Ascending aorta (tissue), 2 donors: ENCODE measurements at regions not wholly inside any gene's neighbourhood (a gene's known extent, or its start where the extent isn't known, plus 50 kb on each side); places are given as distances from the start of the nearest gene placed in this dataset.

Source experiments
- DNase-seq, 2 donors: peaks; one replicate each; pipeline ENCODE4 v3.0.0-alpha.2; 2019; ENCODE audit warnings: low spot score in 2 of 2
- H3K27ac ChIP-seq, 2 donors: fragments of 200-600 bp; sonication (generic); one replicate each; pipeline ENCODE4 v1.5.1; 2016 to 2017; ENCODE audit warnings: mild to moderate bottlenecking in 1 of 2
- H3K27me3 ChIP-seq: fragments of 200-600 bp; sonication (generic); one replicate; pipeline ENCODE4 v1.5.1; 2017
- H3K36me3 ChIP-seq, 2 donors: fragments of 200-600 bp; sonication (generic); one replicate each; pipeline ENCODE4 v1.5.1; 2016
- H3K4me1 ChIP-seq, 2 donors: fragments of 200-600 bp; sonication (generic); one replicate each; pipeline ENCODE4 v1.5.1; 2016 to 2017; ENCODE audit warnings: mild to moderate bottlenecking in 1 of 2
- H3K4me3 ChIP-seq, 2 donors: fragments of 200-600 bp; sonication (generic); one replicate each; pipeline ENCODE4 v1.5.1; 2016 to 2017; ENCODE audit warnings: mild to moderate bottlenecking in 1 of 2
- H3K9me3 ChIP-seq, 2 donors: fragments of 200-600 bp; sonication (generic); one replicate each; pipeline ENCODE4 v1.5.1; 2016
- intact Hi-C: fragments of 100-400 bp; cut with DNase I; formaldehyde crosslinking; loops from one replicate; pipeline ENCODE4 v1.15.1; 2023
- TF ChIP-seq, protein P1 (sequence below), 3 experiments: fragments of 200-600 bp in 2 of 3; fragments of 450-650 bp in 1 of 3; sonication (generic) in 2 of 3; IDR thresholded peaks; one replicate each; pipeline ENCODE4 v1.5.1; 2016 to 2019; ENCODE audit warnings: antibody characterized with exemption in 3 of 3, mild to moderate bottlenecking in 1 of 3, moderate library complexity in 1 of 3

DNA sequence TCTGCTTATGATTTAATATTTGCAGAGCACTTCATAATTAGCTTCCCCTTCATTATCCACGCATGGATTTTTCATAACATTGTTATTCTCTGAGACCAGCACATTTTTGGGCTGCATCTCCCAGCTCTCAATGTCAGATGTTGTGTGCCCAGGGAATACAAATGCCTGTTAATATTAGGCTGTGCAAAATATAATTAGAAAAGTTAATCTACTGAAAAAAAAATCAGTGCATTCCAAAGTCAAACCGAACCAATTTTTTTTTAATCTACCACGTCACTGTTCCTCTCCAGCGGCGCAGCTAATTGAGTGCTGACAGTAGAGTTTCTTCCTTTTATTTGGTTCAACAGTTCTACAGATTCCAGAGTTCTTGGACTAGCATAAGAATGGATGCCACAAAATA lies 191.0 kb upstream of the RGS6 start:
- H3K36me3 ChIP-seq, result peaks cover 9 to 26% of the 10 kb centered on the region in 2 donors
- intact Hi-C loops, result no loop called here
- H3K4me1 ChIP-seq, result no peaks in the 10 kb centered on the region
- no peaks in the 10 kb centered on the region for H3K27me3 ChIP-seq
- H3K27ac ChIP-seq, result no peak overlapping the region
- DNase-seq, result no peak
- TF ChIP-seq, protein P1, sequence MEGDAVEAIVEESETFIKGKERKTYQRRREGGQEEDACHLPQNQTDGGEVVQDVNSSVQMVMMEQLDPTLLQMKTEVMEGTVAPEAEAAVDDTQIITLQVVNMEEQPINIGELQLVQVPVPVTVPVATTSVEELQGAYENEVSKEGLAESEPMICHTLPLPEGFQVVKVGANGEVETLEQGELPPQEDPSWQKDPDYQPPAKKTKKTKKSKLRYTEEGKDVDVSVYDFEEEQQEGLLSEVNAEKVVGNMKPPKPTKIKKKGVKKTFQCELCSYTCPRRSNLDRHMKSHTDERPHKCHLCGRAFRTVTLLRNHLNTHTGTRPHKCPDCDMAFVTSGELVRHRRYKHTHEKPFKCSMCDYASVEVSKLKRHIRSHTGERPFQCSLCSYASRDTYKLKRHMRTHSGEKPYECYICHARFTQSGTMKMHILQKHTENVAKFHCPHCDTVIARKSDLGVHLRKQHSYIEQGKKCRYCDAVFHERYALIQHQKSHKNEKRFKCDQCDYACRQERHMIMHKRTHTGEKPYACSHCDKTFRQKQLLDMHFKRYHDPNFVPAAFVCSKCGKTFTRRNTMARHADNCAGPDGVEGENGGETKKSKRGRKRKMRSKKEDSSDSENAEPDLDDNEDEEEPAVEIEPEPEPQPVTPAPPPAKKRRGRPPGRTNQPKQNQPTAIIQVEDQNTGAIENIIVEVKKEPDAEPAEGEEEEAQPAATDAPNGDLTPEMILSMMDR (IDR thresholded peaks at IDR 0.05), result no peak
- no peak overlapping the region for H3K4me3 ChIP-seq
- no peaks in the 10 kb centered on the region for H3K9me3 ChIP-seq

DNA sequence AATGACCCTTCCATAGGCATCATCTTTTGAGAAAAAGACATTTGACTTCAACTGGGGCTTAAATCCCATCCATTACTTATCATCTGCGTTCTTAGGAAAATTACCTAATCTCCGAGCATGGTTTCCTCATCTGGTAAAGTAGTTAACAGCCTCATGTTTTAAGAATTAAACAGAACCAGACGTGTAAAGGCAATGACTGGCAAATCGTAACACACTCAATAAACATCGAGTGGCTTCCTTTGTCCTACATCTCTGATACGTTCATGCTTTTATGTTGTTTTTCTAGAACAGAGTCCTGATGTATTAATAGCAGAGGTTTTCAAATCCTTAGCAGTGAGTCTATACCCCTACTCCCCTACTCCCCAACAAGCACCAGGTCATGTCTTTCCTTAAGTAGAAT lies 189.7 kb upstream of the RGS6 start:
- Histone ChIP-seq H3K9me3 (no peaks in the 10 kb centered on the region), H3K36me3 (peaks cover 4 to 16% of the 10 kb centered on the region in 2 donors), H3K27ac (no peak overlapping the region), H3K4me3 (no peak overlapping the region), H3K4me1 (no peaks in the 10 kb centered on the region), H3K27me3 (no peaks in the 10 kb centered on the region)
- DNase-seq, result no peak
- TF ChIP-seq, protein P1 (IDR thresholded peaks at IDR 0.05), result no peak
- intact Hi-C loops, result no loop called here

DNA sequence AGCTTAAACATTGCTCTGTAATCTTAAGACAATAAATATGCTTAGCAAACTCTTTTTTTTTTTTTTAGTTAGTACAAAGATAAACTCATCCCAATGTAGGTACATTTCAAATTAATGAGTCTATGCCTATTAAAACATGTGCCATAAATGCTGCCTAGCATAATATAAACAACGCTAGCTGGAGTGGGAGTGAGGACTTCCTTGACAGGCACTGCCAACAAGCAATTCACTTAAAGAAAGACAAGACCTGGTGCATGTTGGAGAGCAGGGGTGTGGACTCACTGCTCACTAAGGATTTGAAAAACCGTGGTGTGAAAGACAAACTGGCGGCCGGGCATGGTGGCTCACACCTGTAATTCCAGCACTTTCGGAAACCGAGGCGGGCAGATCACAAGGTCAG lies 187.2 kb upstream of the RGS6 start:
- Histone ChIP-seq H3K27ac (no peak overlapping the region), H3K4me1 (no peaks in the 10 kb centered on the region), H3K9me3 (peaks cover 4 to 10% of the 10 kb centered on the region in 2 donors), H3K27me3 (no peaks in the 10 kb centered on the region), H3K36me3 (no peaks in the 10 kb centered on the region), H3K4me3 (no peak overlapping the region)
- TF ChIP-seq, protein P1 (IDR thresholded peaks at IDR 0.05), result no peak
- DNase-seq, result no peak
- intact Hi-C loops, result no loop called here

DNA sequence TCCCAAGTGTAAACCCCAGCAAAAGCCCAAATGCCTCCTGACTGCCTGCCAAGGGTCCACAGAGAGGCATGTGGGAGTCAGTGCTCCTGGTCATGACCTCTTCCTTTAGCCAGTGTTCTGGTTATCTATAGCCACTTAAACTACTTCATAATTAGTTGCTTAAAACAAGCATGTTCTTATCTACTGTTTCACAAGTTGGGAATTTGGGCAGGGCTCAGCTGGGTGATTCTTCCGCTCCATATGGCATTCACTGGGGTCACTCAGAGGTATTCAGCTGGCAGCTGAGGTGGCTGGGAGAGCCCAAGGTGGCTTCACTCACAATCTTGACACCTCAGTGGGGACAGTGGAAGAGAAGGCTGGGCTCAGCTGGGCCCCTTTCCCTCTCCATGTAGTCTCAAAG lies 184.0 kb upstream of the RGS6 start:
- no peak overlapping the region for H3K27ac ChIP-seq
- H3K27me3 ChIP-seq, result no peaks in the 10 kb centered on the region
- intact Hi-C loops, result no loop called here
- H3K36me3 ChIP-seq, result no peaks in the 10 kb centered on the region
- TF ChIP-seq, protein P1 (IDR thresholded peaks at IDR 0.05), result no peak
- H3K9me3 ChIP-seq, result peaks cover 4 to 10% of the 10 kb centered on the region in 2 donors
- peaks cover 0 to under 1% of the 10 kb centered on the region in 2 donors for H3K4me1 ChIP-seq
- DNase-seq, result no peak
- H3K4me3 ChIP-seq, result no peak overlapping the region

DNA sequence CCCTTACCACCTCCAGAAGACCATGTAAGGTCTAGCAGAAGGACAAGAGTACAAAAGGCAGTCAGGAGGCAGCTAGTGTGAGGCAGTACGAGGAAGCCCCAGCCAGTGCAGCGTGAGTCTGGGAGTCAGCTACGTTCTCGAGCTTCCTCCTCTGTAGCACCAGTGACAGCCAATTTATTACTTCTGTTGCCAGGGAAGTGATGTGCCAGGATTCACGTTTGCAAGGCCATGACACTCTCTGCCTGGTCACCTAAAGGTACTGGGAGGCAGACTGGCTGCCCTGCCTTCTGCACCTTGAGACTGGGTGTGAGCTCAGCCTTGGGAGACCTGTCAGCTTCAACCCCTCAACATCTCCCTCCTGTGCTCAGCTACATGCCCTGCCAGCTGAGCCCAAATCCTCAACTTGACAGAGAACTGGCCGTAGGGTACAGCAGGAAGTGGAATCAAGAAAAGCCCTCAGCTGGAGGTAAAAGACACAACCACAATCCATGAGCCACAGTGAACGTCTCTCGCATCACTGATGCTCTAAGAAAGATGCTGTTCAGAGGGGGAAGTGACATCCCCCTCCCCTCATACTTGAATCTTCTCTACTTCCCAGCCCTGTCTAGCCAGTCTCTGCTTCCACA lies 182.5 kb upstream of the RGS6 start:
- Histone ChIP-seq H3K36me3 (no peaks in the 10 kb centered on the region), H3K4me3 (no peak overlapping the region), H3K27me3 (no peaks in the 10 kb centered on the region), H3K9me3 (peaks cover 4 to 10% of the 10 kb centered on the region in 2 donors), H3K27ac (no peak overlapping the region), H3K4me1 (peaks cover 0 to 3% of the 10 kb centered on the region in 2 donors)
- intact Hi-C loops, result no loop called here
- TF ChIP-seq, protein P1 (IDR thresholded peaks at IDR 0.05), result no peak
- DNase-seq, result no peak

DNA sequence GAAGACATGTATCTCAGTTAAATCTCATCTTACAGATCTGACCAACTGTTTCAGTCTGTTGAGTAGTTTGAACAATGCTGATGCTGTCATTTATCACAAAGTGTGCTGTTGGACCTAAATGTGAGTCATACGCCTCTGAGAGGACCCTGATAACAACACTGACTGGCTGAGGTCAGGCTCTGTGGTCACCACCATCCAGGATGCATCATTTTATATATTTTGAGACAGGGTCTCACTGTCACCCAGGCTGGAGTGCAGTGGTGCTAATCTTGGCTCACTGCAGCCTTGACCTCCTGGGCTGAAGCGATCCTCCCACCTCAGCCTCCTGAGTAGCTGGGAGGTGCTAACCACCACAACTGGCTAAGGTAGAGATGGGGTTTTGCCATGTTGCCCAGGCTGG lies 181.0 kb upstream of the RGS6 start:
- Histone ChIP-seq H3K27me3 (no peaks in the 10 kb centered on the region), H3K4me3 (no peak overlapping the region), H3K27ac (no peak overlapping the region), H3K9me3 (peaks cover 4 to 10% of the 10 kb centered on the region in 2 donors), H3K36me3 (no peaks in the 10 kb centered on the region), H3K4me1 (peaks cover 0 to 3% of the 10 kb centered on the region in 2 donors)
- TF ChIP-seq, protein P1 (IDR thresholded peaks at IDR 0.05), result no peak
- no peak for DNase-seq
- intact Hi-C loops, result no loop called here
